Activated CD8-positive, alpha-beta T cell treated with anti-CD3 and anti-CD28 coated beads for 36 hours (primary cell): ENCODE measurements at regions not wholly inside any gene's neighbourhood (a gene's known extent, or its start where the extent isn't known, plus 50 kb on each side); places are given as distances from the start of the nearest gene placed in this dataset.
"Not testable (repeated sequence)": the region's sequence is repeated elsewhere in the genome, so short reads cannot be mapped to it uniquely, and the experiment has no call there.

ENCODE experiments used
- ATAC-seq: fragments of 200-7000 bp; cut with Tn5 transposase; one replicate; pipeline ENCODE4 v1.10.0; 2021; ENCODE audit warnings: mild to moderate bottlenecking, moderate library complexity
- CTCF ChIA-PET: fragments of 350-600 bp; sonication (Branson Sonifier 250); formaldehyde crosslinking; loops from one replicate; lab custom pipeline; 2021; ENCODE audit warnings: antibody characterized with exemption; lab: Charles Lee
- POLR2A ChIA-PET: fragments of 350-600 bp; sonication (Branson Sonifier 250); formaldehyde crosslinking; loops from one replicate; lab custom pipeline; 2021; ENCODE audit warnings: antibody characterized with exemption; lab: Charles Lee
- DNase-seq: peaks from one replicate; pipeline ENCODE4 v3.0.0-alpha.2; 2020
- H3K27ac Mint-ChIP-seq: one replicate; pipeline ENCODE4 v1.8.0; 2021; ENCODE audit warnings: mild to moderate bottlenecking, mixed read lengths
- H3K27me3 Mint-ChIP-seq: one replicate; pipeline ENCODE4 v1.8.0; 2021; ENCODE audit warnings: mixed read lengths
- H3K36me3 Mint-ChIP-seq: one replicate; pipeline ENCODE4 v1.8.0; 2021; ENCODE audit warnings: low read depth, mixed read lengths
- H3K4me1 Mint-ChIP-seq: one replicate; pipeline ENCODE4 v1.8.0; 2021; ENCODE audit warnings: low read depth, mixed read lengths
- H3K4me3 Mint-ChIP-seq: one replicate; pipeline ENCODE4 v1.8.0; 2021; ENCODE audit warnings: mild to moderate bottlenecking, moderate library complexity, mixed read lengths
- H3K9me3 Mint-ChIP-seq: one replicate; pipeline ENCODE4 v1.8.0; 2021; ENCODE audit warnings: mixed read lengths
- CTCF ChIP-seq: fragments of 200-600 bp; IDR thresholded peaks from one replicate; pipeline ENCODE4 v1.8.0; 2022; ENCODE audit warnings: antibody characterized with exemption, mild to moderate bottlenecking
- intact Hi-C: fragments of 100-400 bp; cut with micrococcal nuclease; formaldehyde crosslinking; loops from one replicate; pipeline ENCODE4 v1.10.0; 2022

GRCh38 chr3:153856932-153857331 is 264.3 kb upstream of the ARHGEF26 start:
- Mint-ChIP-seq H3K36me3 (no peaks in the 10 kb centered on the region), H3K4me1 (no peaks in the 10 kb centered on the region), H3K27ac (no peak overlapping the region), H3K27me3 (peaks cover 5% of the 10 kb centered on the region), H3K9me3 (no peaks in the 10 kb centered on the region), H3K4me3 (no peak overlapping the region)
- no peak for DNase-seq
- ChIA-PET CTCF (interaction anchor here (0.7 kb wide), 1 partner anchor 9 kb away, joined by 3 read pairs; no protein-coding TSS in a partner anchor), POLR2A (interaction anchor here (1.1 kb wide), 1 partner anchor 17 kb away, joined by 3 read pairs; no protein-coding TSS in a partner anchor)
- no peak for ATAC-seq
- intact Hi-C loops: no loop called here
- no peak for TF ChIP-seq CTCF

- H3K4me3 Mint-ChIP-seq: no peak overlapping the region
- TF ChIP-seq CTCF: no peak
- no peak overlapping the region for H3K27ac Mint-ChIP-seq
- no peaks in the 10 kb centered on the region for H3K9me3 Mint-ChIP-seq
- DNase-seq (no peak), ATAC-seq (no peak)
- ChIA-PET CTCF (no interaction called here), POLR2A (no interaction called here)
- H3K27me3 Mint-ChIP-seq: peaks cover 3% of the 10 kb centered on the region
- H3K36me3 Mint-ChIP-seq: no peaks in the 10 kb centered on the region
- intact Hi-C loops: no loop called here
- H3K4me1 Mint-ChIP-seq: no peaks in the 10 kb centered on the region
Observed at GRCh38 chr3:153864793-153865192, 256.4 kb upstream of the ARHGEF26 start.

- Mint-ChIP-seq H3K27me3 (peaks cover 2% of the 10 kb centered on the region), H3K36me3 (no peaks in the 10 kb centered on the region), H3K4me3 (no peak overlapping the region), H3K4me1 (no peaks in the 10 kb centered on the region), H3K27ac (no peak overlapping the region), H3K9me3 (no peaks in the 10 kb centered on the region)
- POLR2A ChIA-PET: no interaction called here
- ATAC-seq (no peak), DNase-seq (no peak)
- CTCF ChIA-PET: no interaction called here
- TF ChIP-seq CTCF: no peak
- intact Hi-C loops: no loop called here
Observed at GRCh38 chr3:153866901-153867300, 254.3 kb upstream of the ARHGEF26 start.

- H3K9me3 Mint-ChIP-seq, H3K27me3 Mint-ChIP-seq, H3K36me3 Mint-ChIP-seq, CTCF ChIA-PET, H3K27ac Mint-ChIP-seq, intact Hi-C loops, DNase-seq, ATAC-seq, H3K4me3 Mint-ChIP-seq, H3K4me1 Mint-ChIP-seq: not testable (repeated sequence)
- POLR2A ChIA-PET: interaction anchor here (0.7 kb wide), 1 partner anchor 18 kb away, joined by 3 read pairs; no protein-coding TSS in a partner anchor
Observed at GRCh38 chr3:153874348-153874747, 246.8 kb upstream of the ARHGEF26 start.

GRCh38 chr3:153880493-153880892 is 240.7 kb upstream of the ARHGEF26 start:
- DNase-seq: no peak
- Mint-ChIP-seq H3K27me3 (peaks cover 6% of the 10 kb centered on the region), H3K4me3 (no peak overlapping the region), H3K27ac (no peak overlapping the region), H3K4me1 (no peaks in the 10 kb centered on the region), H3K36me3 (no peaks in the 10 kb centered on the region), H3K9me3 (no peaks in the 10 kb centered on the region)
- intact Hi-C loops: no loop called here
- ATAC-seq: no peak
- POLR2A ChIA-PET: no interaction called here
- TF ChIP-seq CTCF: no peak
- CTCF ChIA-PET: no interaction called here

- Mint-ChIP-seq H3K27ac (no peak overlapping the region), H3K9me3 (no peaks in the 10 kb centered on the region), H3K27me3 (peaks cover 9% of the 10 kb centered on the region), H3K36me3 (no peaks in the 10 kb centered on the region), H3K4me3 (no peak overlapping the region), H3K4me1 (no peaks in the 10 kb centered on the region)
- POLR2A ChIA-PET: no interaction called here
- intact Hi-C loops: no loop called here
- ATAC-seq (no peak), DNase-seq (no peak)
- CTCF ChIA-PET: no interaction called here
- no peak for TF ChIP-seq CTCF
Observed at GRCh38 chr3:153881201-153881600, 240.0 kb upstream of the ARHGEF26 start.
